HFFc6 (cell line): ENCODE measurements at regions not wholly inside any gene's neighbourhood (a gene's known extent, or its start where the extent isn't known, plus 50 kb on each side); places are given as distances from the start of the nearest gene placed in this dataset.

Experiments
- DNase-seq: peaks from one replicate; pipeline ENCODE4 v3.0.0-alpha.2; 2018
- H3K27ac Mint-ChIP-seq: 2 replicates; pipeline ENCODE4 v1.8.0; 2020; ENCODE audit warnings: mild to moderate bottlenecking, mixed read lengths
- H3K27me3 Mint-ChIP-seq: 2 replicates; pipeline ENCODE4 v1.8.0; 2021; ENCODE audit warnings: mild to moderate bottlenecking, moderate library complexity, mixed read lengths; ENCODE audit not compliant: insufficient read depth
- H3K36me3 Mint-ChIP-seq: 2 replicates; pipeline ENCODE4 v1.8.0; 2021; ENCODE audit warnings: low read depth, mixed read lengths
- H3K4me1 Mint-ChIP-seq: 2 replicates; pipeline ENCODE4 v1.8.0; 2020; ENCODE audit warnings: low read depth, mixed read lengths
- H3K4me3 Mint-ChIP-seq: 2 replicates; pipeline ENCODE4 v1.8.0; 2020; ENCODE audit warnings: mild to moderate bottlenecking, moderate library complexity, mixed read lengths
- H3K9me3 Mint-ChIP-seq: 2 replicates; pipeline ENCODE4 v1.8.0; 2020; ENCODE audit warnings: mild to moderate bottlenecking, mixed read lengths
- TF ChIP-seq, protein P1 (sequence below): fragments of 200-600 bp; sonication (generic); IDR thresholded peaks from 2 replicates; pipeline ENCODE4 v1.5.0; 2021; ENCODE audit warnings: antibody characterized with exemption, mild to moderate bottlenecking

DNA sequence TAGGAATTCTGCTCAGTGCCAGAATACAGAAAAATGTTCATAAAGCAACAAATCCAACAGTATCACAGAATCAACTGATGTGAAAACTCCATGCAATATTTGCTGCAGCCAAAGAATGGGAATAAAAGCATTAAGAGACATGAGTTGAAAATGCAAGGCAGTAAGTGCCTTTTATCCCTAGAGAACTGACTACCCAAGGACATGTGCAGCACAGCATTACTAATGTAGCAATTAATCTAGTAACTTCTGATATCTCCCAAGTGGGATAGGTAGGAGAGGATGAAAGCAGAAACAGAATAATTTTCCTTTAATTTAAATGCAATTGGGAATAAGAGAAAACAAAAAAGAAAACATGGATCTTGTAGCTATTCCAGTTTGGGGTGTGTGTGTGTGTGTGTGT is 497.5 kb upstream of the CBLB start:
- H3K27ac Mint-ChIP-seq: no peak overlapping the region
- DNase-seq: no peak
- no peaks in the 10 kb centered on the region for H3K36me3 Mint-ChIP-seq
- TF ChIP-seq, protein P1, sequence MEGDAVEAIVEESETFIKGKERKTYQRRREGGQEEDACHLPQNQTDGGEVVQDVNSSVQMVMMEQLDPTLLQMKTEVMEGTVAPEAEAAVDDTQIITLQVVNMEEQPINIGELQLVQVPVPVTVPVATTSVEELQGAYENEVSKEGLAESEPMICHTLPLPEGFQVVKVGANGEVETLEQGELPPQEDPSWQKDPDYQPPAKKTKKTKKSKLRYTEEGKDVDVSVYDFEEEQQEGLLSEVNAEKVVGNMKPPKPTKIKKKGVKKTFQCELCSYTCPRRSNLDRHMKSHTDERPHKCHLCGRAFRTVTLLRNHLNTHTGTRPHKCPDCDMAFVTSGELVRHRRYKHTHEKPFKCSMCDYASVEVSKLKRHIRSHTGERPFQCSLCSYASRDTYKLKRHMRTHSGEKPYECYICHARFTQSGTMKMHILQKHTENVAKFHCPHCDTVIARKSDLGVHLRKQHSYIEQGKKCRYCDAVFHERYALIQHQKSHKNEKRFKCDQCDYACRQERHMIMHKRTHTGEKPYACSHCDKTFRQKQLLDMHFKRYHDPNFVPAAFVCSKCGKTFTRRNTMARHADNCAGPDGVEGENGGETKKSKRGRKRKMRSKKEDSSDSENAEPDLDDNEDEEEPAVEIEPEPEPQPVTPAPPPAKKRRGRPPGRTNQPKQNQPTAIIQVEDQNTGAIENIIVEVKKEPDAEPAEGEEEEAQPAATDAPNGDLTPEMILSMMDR: no peak
- no peaks in the 10 kb centered on the region; the same call in 1 of the 2 replicates for H3K9me3 Mint-ChIP-seq
- H3K27me3 Mint-ChIP-seq: peaks cover 3% of the 10 kb centered on the region
- peaks cover 6% of the 10 kb centered on the region; the same call in 1 of the 2 replicates for H3K4me1 Mint-ChIP-seq
- no peak overlapping the region for H3K4me3 Mint-ChIP-seq

GRCh38 chr3:106367496-106367895 is 498.7 kb upstream of the CBLB start:
- TF ChIP-seq, protein P1: no peak
- Mint-ChIP-seq H3K27ac (no peak overlapping the region), H3K9me3 (no peaks in the 10 kb centered on the region), H3K4me3 (no peak overlapping the region), H3K27me3 (peaks cover 2% of the 10 kb centered on the region), H3K36me3 (no peaks in the 10 kb centered on the region), H3K4me1 (peaks cover 12% of the 10 kb centered on the region; the same call in 1 of the 2 replicates)
- DNase-seq: no peak

DNA sequence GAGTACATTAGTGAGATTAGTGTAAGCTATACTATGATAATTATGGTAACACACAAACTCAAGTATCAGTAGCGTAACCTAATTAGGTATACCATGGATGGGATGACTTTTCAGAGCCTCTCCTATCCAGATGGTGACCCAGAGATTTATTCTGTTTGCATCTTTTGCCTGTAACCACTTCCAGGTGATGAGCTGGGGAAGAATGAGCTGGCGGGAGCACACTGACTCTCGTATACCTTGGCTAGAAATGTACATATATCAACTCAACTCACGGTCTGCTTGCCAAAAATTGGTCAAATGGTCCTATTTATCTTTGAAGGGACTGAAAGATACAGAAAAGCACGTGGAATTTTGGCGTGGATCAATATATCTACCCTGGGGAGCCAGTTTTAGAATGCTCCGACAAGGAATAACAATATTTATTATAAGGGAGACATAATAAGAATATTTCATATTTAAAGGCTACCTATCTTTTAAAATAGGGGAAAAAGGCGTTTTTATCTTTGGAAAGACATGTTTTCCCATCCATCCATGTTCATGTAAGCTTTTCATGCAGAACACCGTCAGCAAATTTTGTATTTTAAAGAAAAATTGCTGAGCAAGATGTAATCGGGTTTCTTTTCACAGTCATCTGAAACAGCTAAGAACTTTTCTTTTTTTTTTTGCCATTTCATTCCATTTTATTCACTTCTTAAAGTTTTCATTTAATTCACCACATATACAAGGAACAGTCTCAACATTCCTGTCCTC is 502.6 kb upstream of the CBLB start:
- TF ChIP-seq, protein P1: no peak
- DNase-seq: no peak
- Mint-ChIP-seq H3K27ac (no peak overlapping the region), H3K9me3 (no peaks in the 10 kb centered on the region), H3K4me1 (peaks cover 17% of the 10 kb centered on the region), H3K4me3 (no peak overlapping the region), H3K27me3 (peaks cover 4% of the 10 kb centered on the region), H3K36me3 (no peaks in the 10 kb centered on the region)

GRCh38 chr3:106371971-106372805 is 503.4 kb upstream of the CBLB start:
- TF ChIP-seq, protein P1: no peak
- DNase-seq: no peak
- H3K4me1 Mint-ChIP-seq: peaks cover 17% of the 10 kb centered on the region
- no peak overlapping the region for H3K4me3 Mint-ChIP-seq
- H3K27me3 Mint-ChIP-seq: peaks cover 2% of the 10 kb centered on the region
- no peaks in the 10 kb centered on the region for H3K9me3 Mint-ChIP-seq
- no peaks in the 10 kb centered on the region for H3K36me3 Mint-ChIP-seq
- H3K27ac Mint-ChIP-seq: no peak overlapping the region

DNA sequence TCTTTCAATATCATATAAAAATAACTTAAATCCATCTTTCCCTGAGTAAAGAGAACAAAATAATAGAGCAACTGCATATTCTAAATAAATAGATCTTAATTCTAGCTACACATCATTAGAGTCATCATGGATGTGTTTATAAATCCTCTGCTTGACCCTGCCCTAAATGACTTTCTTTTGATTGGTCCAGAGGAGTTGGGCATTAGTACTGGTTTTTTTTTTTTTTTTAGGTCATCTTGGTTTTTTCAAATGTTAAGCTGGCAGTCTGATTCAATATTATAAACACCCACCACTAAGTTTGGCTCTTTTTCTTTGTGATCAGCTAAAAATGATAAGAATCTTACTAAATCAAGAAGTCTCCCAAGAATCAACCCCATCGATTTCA is 504.0 kb upstream of the CBLB start:
- Mint-ChIP-seq H3K27me3 (peaks cover 2% of the 10 kb centered on the region), H3K27ac (no peak overlapping the region), H3K4me3 (no peak overlapping the region), H3K9me3 (no peaks in the 10 kb centered on the region), H3K4me1 (peaks cover 17% of the 10 kb centered on the region), H3K36me3 (no peaks in the 10 kb centered on the region)
- DNase-seq: no peak
- TF ChIP-seq, protein P1: no peak
